Left ventricle myocardium superior (tissue), 1 donor: ENCODE measurements at regions not wholly inside any gene's neighbourhood (a gene's known extent, or its start where the extent isn't known, plus 50 kb on each side); places are given as distances from the start of the nearest gene placed in this dataset.

Experiments
- ATAC-seq: fragments of 200-7000 bp; cut with Tn5 transposase; one replicate; pipeline ENCODE4 v1.9.1; 2020; ENCODE audit warnings: mild to moderate bottlenecking, moderate library complexity
- DNase-seq: peaks from one replicate; pipeline ENCODE4 v3.0.0-alpha.2; 2020
- intact Hi-C: fragments of 100-400 bp; cut with micrococcal nuclease; formaldehyde crosslinking; loops from one replicate; pipeline ENCODE4 v1.11.0; 2022
- donor health status: DM: no; HTN: yes; CAD: no; lungs with severe emphysema.

GRCh38 chr2:66867063-66867441 is 432.1 kb downstream of the MEIS1 start:
- intact Hi-C loops, result no loop called here
- DNase-seq, result no peak
- no peak for ATAC-seq

GRCh38 chr2:66869076-66869475 is 434.2 kb downstream of the MEIS1 start:
- intact Hi-C loops, result no loop called here
- ATAC-seq, result no peak
- DNase-seq, result no peak

GRCh38 chr2:66872081-66872985 is 437.4 kb downstream of the MEIS1 start:
- intact Hi-C loops, result no loop called here
- DNase-seq, result no peak
- no peak for ATAC-seq

GRCh38 chr2:66872986-66873754 is 438.2 kb downstream of the MEIS1 start:
- ATAC-seq, result no peak
- intact Hi-C loops, result no loop called here
- DNase-seq, result no peak

GRCh38 chr2:66874411-66874810 is 439.5 kb downstream of the MEIS1 start:
- no peak for DNase-seq
- intact Hi-C loops, result no loop called here
- no peak for ATAC-seq

GRCh38 chr2:66875941-66876462 is 441.1 kb downstream of the MEIS1 start:
- intact Hi-C loops, result no loop called here
- ATAC-seq, result no peak
- no peak for DNase-seq

GRCh38 chr2:66885775-66886383 is 451.0 kb downstream of the MEIS1 start:
- intact Hi-C loops, result no loop called here
- ATAC-seq (no peak), DNase-seq (no peak)

- ATAC-seq (no peak), DNase-seq (no peak)
- intact Hi-C loops, result no loop called here
These were observed 453.3 kb downstream of the MEIS1 start for GRCh38 chr2:66888246-66888645.

- ATAC-seq (peak; percentile 68), DNase-seq (no peak)
- intact Hi-C loops, result no loop called here
These were observed 454.1 kb downstream of the MEIS1 start for GRCh38 chr2:66888791-66889631.

GRCh38 chr2:66889632-66889882 is 454.6 kb downstream of the MEIS1 start:
- no peak for ATAC-seq
- intact Hi-C loops, result no loop called here
- no peak for DNase-seq

GRCh38 chr2:66890166-66890742 is 455.3 kb downstream of the MEIS1 start:
- ATAC-seq, result no peak
- no peak for DNase-seq
- intact Hi-C loops, result no loop called here

- intact Hi-C loops, result no loop called here
- DNase-seq (no peak), ATAC-seq (no peak)
These were observed 460.3 kb downstream of the MEIS1 start for GRCh38 chr2:66895206-66895605.

- ATAC-seq (no peak), DNase-seq (no peak)
- intact Hi-C loops, result no loop called here
These were observed 461.2 kb downstream of the MEIS1 start for GRCh38 chr2:66896131-66896530.

GRCh38 chr2:66897181-66897580 is 462.3 kb downstream of the MEIS1 start:
- intact Hi-C loops, result no loop called here
- DNase-seq, result peak; percentile 20
- ATAC-seq, result peak; percentile 42

- ATAC-seq (peak; percentile 45), DNase-seq (no peak)
- intact Hi-C loops, result no loop called here
These were observed 462.8 kb downstream of the MEIS1 start for GRCh38 chr2:66897691-66898150.

- no peak for ATAC-seq
These were observed 464.2 kb downstream of the MEIS1 start for GRCh38 chr2:66899109-66899508.

GRCh38 chr2:66899648-66900047 is 464.7 kb downstream of the MEIS1 start:
- no peak for ATAC-seq
- DNase-seq, result no peak
- intact Hi-C loops, result no loop called here

More at GRCh38 chr2:66899109-66899508, 464.2 kb downstream of the MEIS1 start:
- no peak for DNase-seq
- intact Hi-C loops, result no loop called here

- peak; percentile 79 for ATAC-seq
- no peak for DNase-seq
- intact Hi-C loops, result no loop called here
These were observed 466.4 kb downstream of the MEIS1 start for GRCh38 chr2:66901344-66901743.

GRCh38 chr2:66903183-66903582 is 468.3 kb downstream of the MEIS1 start:
- ATAC-seq, result no peak
- intact Hi-C loops, result no loop called here
- DNase-seq, result no peak
